HG03025 (cell line): ENCODE measurements at regions not wholly inside any gene's neighbourhood (a gene's known extent, or its start where the extent isn't known, plus 50 kb on each side); places are given as distances from the start of the nearest gene placed in this dataset.

Experiments
- ATAC-seq: cut with Tn5 transposase; IDR thresholded peaks from one replicate; pipeline ENCODE4 v1.9.1; 2021; ENCODE audit warnings: mild to moderate bottlenecking, moderate library complexity; ENCODE audit not compliant: unreplicated experiment, low FRiP score

- no peak for ATAC-seq
Measured at GRCh38 chr19:30120860-30121484, 178.9 kb downstream of the URI1 start.

GRCh38 chr19:30122431-30122830, 180.4 kb downstream of the URI1 start:
- ATAC-seq = no peak

- ATAC-seq = no peak
Measured at GRCh38 chr19:30123119-30123518, 181.1 kb downstream of the URI1 start.

GRCh38 chr19:30123611-30124010, 181.6 kb downstream of the URI1 start:
- no peak for ATAC-seq

GRCh38 chr19:30128211-30128610, 186.2 kb downstream of the URI1 start:
- no peak for ATAC-seq

GRCh38 chr19:30130356-30131122, 188.5 kb downstream of the URI1 start:
- no peak for ATAC-seq

GRCh38 chr19:30131246-30131645, 189.2 kb downstream of the URI1 start:
- no peak for ATAC-seq

GRCh38 chr19:30131722-30132291, 189.8 kb downstream of the URI1 start:
- ATAC-seq = no peak

- no peak for ATAC-seq
Measured at GRCh38 chr19:30132343-30133075, 190.5 kb downstream of the URI1 start.

GRCh38 chr19:30133803-30134202, 191.8 kb downstream of the URI1 start:
- no peak for ATAC-seq

GRCh38 chr19:30135093-30135757, 193.2 kb downstream of the URI1 start:
- ATAC-seq = no peak

GRCh38 chr19:30135797-30136196, 193.8 kb downstream of the URI1 start:
- no peak for ATAC-seq

GRCh38 chr19:30136611-30137195, 194.7 kb downstream of the URI1 start:
- ATAC-seq = no peak

GRCh38 chr19:30137747-30138146, 195.7 kb downstream of the URI1 start:
- ATAC-seq = no peak

GRCh38 chr19:30144242-30144758, 202.3 kb downstream of the URI1 start:
- ATAC-seq = no peak

- ATAC-seq = no peak
Measured at GRCh38 chr19:30144802-30145201, 202.8 kb downstream of the URI1 start.

GRCh38 chr19:30145467-30145866, 203.4 kb downstream of the URI1 start:
- no peak for ATAC-seq

GRCh38 chr19:30146346-30146745, 204.3 kb downstream of the URI1 start:
- ATAC-seq = no peak

- no peak for ATAC-seq
Measured at GRCh38 chr19:30148039-30148790, 206.2 kb downstream of the URI1 start.
